Liver (tissue), 3 donors: ENCODE measurements at regions not wholly inside any gene's neighbourhood (a gene's known extent, or its start where the extent isn't known, plus 50 kb on each side); places are given as distances from the start of the nearest gene placed in this dataset.

Experiments
- CTCF ChIP-seq: fragments of 150-350 bp; IDR thresholded peaks from 2 replicates; pipeline ENCODE4 v1.5.1; 2017; ENCODE audit warnings: improper control_type of control experiment, low read depth, low read length; ENCODE audit not compliant: missing input control
- EGR1 ChIP-seq, 2 donors: IDR thresholded peaks; 2 replicates each; pipeline ENCODE4 v1.6.1; 2016 to 2018; ENCODE audit warnings: antibody characterized with exemption in 2 of 2, low read depth in 2 of 2
- GABPA ChIP-seq, 2 donors: IDR thresholded peaks in 1 of 2; conservative IDR thresholded peaks in 1 of 2; 2 replicates each; pipeline ENCODE4 v1.6.1; 2016; ENCODE audit warnings: antibody characterized with exemption in 2 of 2, mild to moderate bottlenecking in 1 of 2, moderate library complexity in 1 of 2
- HNF4G ChIP-seq: IDR thresholded peaks from 2 replicates; pipeline ENCODE4 v1.6.1; 2016; ENCODE audit warnings: antibody characterized with exemption
- JUND ChIP-seq, 2 donors: IDR thresholded peaks; 2 replicates each; pipeline ENCODE4 v1.6.1; 2016; ENCODE audit warnings: antibody characterized with exemption in 2 of 2
- RAD21 ChIP-seq, 2 donors: IDR thresholded peaks; 2 replicates each; pipeline ENCODE4 v1.6.1; 2016; ENCODE audit warnings: antibody characterized with exemption in 2 of 2, mild to moderate bottlenecking in 2 of 2
- REST ChIP-seq: IDR thresholded peaks from 2 replicates; pipeline ENCODE4 v1.6.1; 2016; ENCODE audit warnings: antibody characterized with exemption, mild to moderate bottlenecking
- SP1 ChIP-seq: IDR thresholded peaks from 2 replicates; pipeline ENCODE4 v1.6.1; 2018; ENCODE audit warnings: antibody characterized with exemption, mild to moderate bottlenecking
- YY1 ChIP-seq: IDR thresholded peaks from 2 replicates; pipeline ENCODE4 v1.6.1; 2016; ENCODE audit warnings: antibody characterized with exemption, mild to moderate bottlenecking
- TF ChIP-seq, protein P1 (sequence below): IDR thresholded peaks from 2 replicates; pipeline ENCODE4 v1.6.1; 2016; ENCODE audit warnings: antibody characterized with exemption
- TF ChIP-seq, protein P2 (sequence below): IDR thresholded peaks from 2 replicates; pipeline ENCODE4 v1.6.1; 2016; ENCODE audit warnings: antibody characterized with exemption
- donor health status: healthy.
- donor health status: healthy.

- TF ChIP-seq HNF4G (no peak), CTCF (no peak), GABPA (IDR thresholded peaks at IDR 0.05 in 1 of 2, conservative IDR thresholded peaks at IDR 0.05 in 1 of 2) (no peak), YY1 (no peak), RAD21 (IDR thresholded peaks at IDR 0.05) (no peak), REST (no peak), SP1 (no peak), JUND (IDR thresholded peaks at IDR 0.05) (no peak), EGR1 (IDR thresholded peaks at IDR 0.05; ENCODE audit: low read depth in 2 of 2) (no peak)
- TF ChIP-seq, protein P1, sequence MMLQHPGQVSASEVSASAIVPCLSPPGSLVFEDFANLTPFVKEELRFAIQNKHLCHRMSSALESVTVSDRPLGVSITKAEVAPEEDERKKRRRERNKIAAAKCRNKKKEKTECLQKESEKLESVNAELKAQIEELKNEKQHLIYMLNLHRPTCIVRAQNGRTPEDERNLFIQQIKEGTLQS: no peak
- TF ChIP-seq, protein P2, sequence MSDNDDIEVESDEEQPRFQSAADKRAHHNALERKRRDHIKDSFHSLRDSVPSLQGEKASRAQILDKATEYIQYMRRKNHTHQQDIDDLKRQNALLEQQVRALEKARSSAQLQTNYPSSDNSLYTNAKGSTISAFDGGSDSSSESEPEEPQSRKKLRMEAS: no peak
Observed at GRCh38 chr14:53398616-53399015, 245.5 kb upstream of the DDHD1 start.
